ENCODE measurements at regions not wholly inside any gene's neighbourhood (a gene's known extent, or its start where the extent isn't known, plus 50 kb on each side); places are given as distances from the start of the nearest gene placed in this dataset.

GRCh38 chr7:72493850-72494661 lies 81.9 kb upstream of the CALN1 start:
- H3K9me3 ChIP-seq = no peaks in the 10 kb centered on the region
- H3K4me1 ChIP-seq = no peaks in the 10 kb centered on the region
- no peak overlapping the region for H3K4me3 ChIP-seq
- intact Hi-C loops (cut with DNase I) = no loop called here
- ATAC-seq = peak; percentile 59
- H3K27me3 ChIP-seq = no peaks in the 10 kb centered on the region
- H3K36me3 ChIP-seq (replicated peaks in 1 of 2; ENCODE audit: insufficient read depth in 1 of 2, low read depth in 2 of 2) = no peaks in the 10 kb centered on the region
- TF ChIP-seq CTCF (IDR thresholded peaks at IDR 0.05) (peak; percentile 27 to 67 (median 58)), POLR2A (IDR thresholded peaks at IDR 0.05) (no peak)
- 26% methylated on average over 13 to 17 of the region's 17 CpGs for WGBS, 2 donors
- H3K27ac ChIP-seq = no peak overlapping the region
- peak; percentile 68 to 81 (median 72) for DNase-seq

- 58 to 61% methylated on average over 8 to 12 of the region's 12 CpGs for WGBS, 2 donors
- intact Hi-C loops (cut with DNase I) = no loop called here
- peak in 2 of 4 donors; percentile 3 to 29 for DNase-seq
Measured at GRCh38 chr7:72492461-72493065, 80.4 kb upstream of the CALN1 start.

GRCh38 chr7:72490301-72490700 lies 78.2 kb upstream of the CALN1 start:
- DNase-seq (no peak), ATAC-seq (no peak)
- Histone ChIP-seq H3K27me3 (no peaks in the 10 kb centered on the region), H3K4me3 (no peak overlapping the region), H3K27ac (no peak overlapping the region), H3K4me1 (no peaks in the 10 kb centered on the region), H3K36me3 (replicated peaks in 1 of 2; ENCODE audit: insufficient read depth in 1 of 2, low read depth in 2 of 2) (no peaks in the 10 kb centered on the region), H3K9me3 (no peaks in the 10 kb centered on the region)
- intact Hi-C loops (cut with DNase I) = no loop called here
- TF ChIP-seq POLR2A (IDR thresholded peaks at IDR 0.05) (no peak), CTCF (IDR thresholded peaks at IDR 0.05) (no peak)
- WGBS, 2 donors = 90 to 92% methylated on average over 5 to 6 of the region's 6 CpGs

More at GRCh38 chr7:72492461-72493065, 80.4 kb upstream of the CALN1 start:
- H3K4me1 ChIP-seq = no peaks in the 10 kb centered on the region
- ATAC-seq = peak; percentile 27
- no peaks in the 10 kb centered on the region for H3K36me3 ChIP-seq (replicated peaks in 1 of 2; ENCODE audit: insufficient read depth in 1 of 2, low read depth in 2 of 2)
- H3K27ac ChIP-seq = no peak overlapping the region
- H3K27me3 ChIP-seq = no peaks in the 10 kb centered on the region
- H3K9me3 ChIP-seq = no peaks in the 10 kb centered on the region
- H3K4me3 ChIP-seq = no peak overlapping the region
- TF ChIP-seq CTCF (IDR thresholded peaks at IDR 0.05) (no peak), POLR2A (IDR thresholded peaks at IDR 0.05) (no peak)

- DNase-seq (no peak), ATAC-seq (no peak)
- Histone ChIP-seq H3K4me1 (peaks cover 8% of the 10 kb centered on the region), H3K27ac (no peak overlapping the region), H3K36me3 (replicated peaks in 1 of 2; ENCODE audit: insufficient read depth in 1 of 2, low read depth in 2 of 2) (no peaks in the 10 kb centered on the region), H3K9me3 (no peaks in the 10 kb centered on the region), H3K27me3 (no peaks in the 10 kb centered on the region), H3K4me3 (no peak overlapping the region)
- intact Hi-C loops (cut with DNase I) = no loop called here
- 21% methylated on average over 1 of the region's 1 CpG for WGBS, 2 donors
- no peak for TF ChIP-seq CTCF (IDR thresholded peaks at IDR 0.05)
- no peak for TF ChIP-seq POLR2A (IDR thresholded peaks at IDR 0.05)
Measured at GRCh38 chr7:72481934-72482333, 69.8 kb upstream of the CALN1 start.
